GM19395 (cell line): ENCODE measurements at regions not wholly inside any gene's neighbourhood (a gene's known extent, or its start where the extent isn't known, plus 50 kb on each side); places are given as distances from the start of the nearest gene placed in this dataset.

Source experiments
- ATAC-seq: cut with Tn5 transposase; IDR thresholded peaks from one replicate; pipeline ENCODE4 v1.9.1; 2021; ENCODE audit warnings: mild to moderate bottlenecking, moderate library complexity; ENCODE audit not compliant: unreplicated experiment

- no peak for ATAC-seq
These were observed 431.1 kb upstream of the CDH2 start for GRCh38 chr18:28607991-28608390.

- no peak for ATAC-seq
These were observed 429.8 kb upstream of the CDH2 start for GRCh38 chr18:28606686-28607085.

GRCh38 chr18:28602391-28602790 is 425.5 kb upstream of the CDH2 start:
- no peak for ATAC-seq

- no peak for ATAC-seq
These were observed 417.1 kb upstream of the CDH2 start for GRCh38 chr18:28594034-28594433.

- no peak for ATAC-seq
These were observed 412.1 kb upstream of the CDH2 start for GRCh38 chr18:28588884-28589549.

- no peak for ATAC-seq
These were observed 407.8 kb upstream of the CDH2 start for GRCh38 chr18:28584731-28585130.

GRCh38 chr18:28582724-28583123 is 405.8 kb upstream of the CDH2 start:
- ATAC-seq, result no peak

- ATAC-seq, result no peak
These were observed 404.7 kb upstream of the CDH2 start for GRCh38 chr18:28581521-28582071.

GRCh38 chr18:28576941-28577340 is 400.0 kb upstream of the CDH2 start:
- ATAC-seq, result no peak

- no peak for ATAC-seq
These were observed 398.2 kb upstream of the CDH2 start for GRCh38 chr18:28575123-28575522.

GRCh38 chr18:28574175-28574574 is 397.2 kb upstream of the CDH2 start:
- no peak for ATAC-seq

- no peak for ATAC-seq
These were observed 395.0 kb upstream of the CDH2 start for GRCh38 chr18:28571929-28572328.

GRCh38 chr18:28560331-28560730 is 383.4 kb upstream of the CDH2 start:
- no peak for ATAC-seq

GRCh38 chr18:28559511-28559910 is 382.6 kb upstream of the CDH2 start:
- no peak for ATAC-seq

- ATAC-seq, result no peak
These were observed 365.0 kb upstream of the CDH2 start for GRCh38 chr18:28541934-28542333.

- no peak for ATAC-seq
These were observed 364.5 kb upstream of the CDH2 start for GRCh38 chr18:28541276-28541930.

GRCh38 chr18:28529644-28530043 is 352.7 kb upstream of the CDH2 start:
- ATAC-seq, result no peak

GRCh38 chr18:28526196-28526595 is 349.3 kb upstream of the CDH2 start:
- no peak for ATAC-seq

- ATAC-seq, result no peak
These were observed 347.0 kb upstream of the CDH2 start for GRCh38 chr18:28523758-28524475.

- no peak for ATAC-seq
These were observed 345.3 kb upstream of the CDH2 start for GRCh38 chr18:28522236-28522635.

GRCh38 chr18:28519997-28520396 is 343.1 kb upstream of the CDH2 start:
- ATAC-seq, result no peak

- no peak for ATAC-seq
These were observed 337.8 kb upstream of the CDH2 start for GRCh38 chr18:28514699-28515098.
